WTC11 (cell line): ENCODE measurements at regions not wholly inside any gene's neighbourhood (a gene's known extent, or its start where the extent isn't known, plus 50 kb on each side); places are given as distances from the start of the nearest gene placed in this dataset.
"Not testable (repeated sequence)": the region's sequence is repeated elsewhere in the genome, so short reads cannot be mapped to it uniquely, and the experiment has no call there.

Experiments
- TF ChIP-seq, protein P1 (sequence below): fragments of 200-600 bp; IDR thresholded peaks from 2 replicates; pipeline ENCODE4 v1.8.0; 2022; ENCODE audit warnings: antibody characterized with exemption
- TF ChIP-seq, protein P2 (sequence below): fragments of 250-450 bp; sonication (Bioruptor Pico); IDR thresholded peaks from 2 replicates; pipeline ENCODE4 v2.1.2; 2022; ENCODE audit warnings: mild to moderate bottlenecking, moderate library complexity
- TF ChIP-seq, protein P3 (sequence below): sonication (generic); formaldehyde crosslinking; IDR thresholded peaks from 2 replicates; pipeline ENCODE4 v1.8.1; 2022; ENCODE audit warnings: low read depth, missing genetic modification reagents, borderline replicate concordance

DNA sequence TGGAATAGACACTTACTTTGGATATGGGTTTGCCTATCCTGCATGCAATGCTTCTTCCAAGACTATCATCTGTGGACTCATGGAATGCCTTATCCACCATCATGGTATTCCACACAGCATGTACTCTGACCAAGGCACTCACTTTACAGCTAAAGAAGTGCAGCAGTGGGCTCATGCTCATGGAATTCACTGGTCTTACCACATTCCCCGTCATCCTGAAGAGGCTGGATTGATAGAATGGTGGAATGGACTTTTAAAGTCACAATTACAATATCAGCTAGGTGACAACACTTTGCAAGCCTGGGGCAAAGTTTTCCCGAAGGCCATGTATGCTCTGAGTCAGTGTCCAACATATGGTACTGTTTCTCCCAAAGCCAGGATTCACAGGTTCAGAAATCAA is 199.1 kb downstream of the GJA1 start:
- TF ChIP-seq, protein P1, sequence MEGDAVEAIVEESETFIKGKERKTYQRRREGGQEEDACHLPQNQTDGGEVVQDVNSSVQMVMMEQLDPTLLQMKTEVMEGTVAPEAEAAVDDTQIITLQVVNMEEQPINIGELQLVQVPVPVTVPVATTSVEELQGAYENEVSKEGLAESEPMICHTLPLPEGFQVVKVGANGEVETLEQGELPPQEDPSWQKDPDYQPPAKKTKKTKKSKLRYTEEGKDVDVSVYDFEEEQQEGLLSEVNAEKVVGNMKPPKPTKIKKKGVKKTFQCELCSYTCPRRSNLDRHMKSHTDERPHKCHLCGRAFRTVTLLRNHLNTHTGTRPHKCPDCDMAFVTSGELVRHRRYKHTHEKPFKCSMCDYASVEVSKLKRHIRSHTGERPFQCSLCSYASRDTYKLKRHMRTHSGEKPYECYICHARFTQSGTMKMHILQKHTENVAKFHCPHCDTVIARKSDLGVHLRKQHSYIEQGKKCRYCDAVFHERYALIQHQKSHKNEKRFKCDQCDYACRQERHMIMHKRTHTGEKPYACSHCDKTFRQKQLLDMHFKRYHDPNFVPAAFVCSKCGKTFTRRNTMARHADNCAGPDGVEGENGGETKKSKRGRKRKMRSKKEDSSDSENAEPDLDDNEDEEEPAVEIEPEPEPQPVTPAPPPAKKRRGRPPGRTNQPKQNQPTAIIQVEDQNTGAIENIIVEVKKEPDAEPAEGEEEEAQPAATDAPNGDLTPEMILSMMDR: not testable (repeated sequence)
- TF ChIP-seq, protein P2, sequence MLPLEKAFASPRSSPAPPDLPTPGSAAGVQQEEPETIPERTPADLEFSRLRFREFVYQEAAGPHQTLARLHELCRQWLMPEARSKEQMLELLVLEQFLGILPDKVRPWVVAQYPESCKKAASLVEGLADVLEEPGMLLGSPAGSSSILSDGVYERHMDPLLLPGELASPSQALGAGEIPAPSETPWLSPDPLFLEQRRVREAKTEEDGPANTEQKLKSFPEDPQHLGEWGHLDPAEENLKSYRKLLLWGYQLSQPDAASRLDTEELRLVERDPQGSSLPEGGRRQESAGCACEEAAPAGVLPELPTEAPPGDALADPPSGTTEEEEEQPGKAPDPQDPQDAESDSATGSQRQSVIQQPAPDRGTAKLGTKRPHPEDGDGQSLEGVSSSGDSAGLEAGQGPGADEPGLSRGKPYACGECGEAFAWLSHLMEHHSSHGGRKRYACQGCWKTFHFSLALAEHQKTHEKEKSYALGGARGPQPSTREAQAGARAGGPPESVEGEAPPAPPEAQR (CRISPR knock-in tag): not testable (repeated sequence)
- TF ChIP-seq, protein P3, sequence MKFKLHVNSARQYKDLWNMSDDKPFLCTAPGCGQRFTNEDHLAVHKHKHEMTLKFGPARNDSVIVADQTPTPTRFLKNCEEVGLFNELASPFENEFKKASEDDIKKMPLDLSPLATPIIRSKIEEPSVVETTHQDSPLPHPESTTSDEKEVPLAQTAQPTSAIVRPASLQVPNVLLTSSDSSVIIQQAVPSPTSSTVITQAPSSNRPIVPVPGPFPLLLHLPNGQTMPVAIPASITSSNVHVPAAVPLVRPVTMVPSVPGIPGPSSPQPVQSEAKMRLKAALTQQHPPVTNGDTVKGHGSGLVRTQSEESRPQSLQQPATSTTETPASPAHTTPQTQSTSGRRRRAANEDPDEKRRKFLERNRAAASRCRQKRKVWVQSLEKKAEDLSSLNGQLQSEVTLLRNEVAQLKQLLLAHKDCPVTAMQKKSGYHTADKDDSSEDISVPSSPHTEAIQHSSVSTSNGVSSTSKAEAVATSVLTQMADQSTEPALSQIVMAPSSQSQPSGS (CRISPR knock-in tag): not testable (repeated sequence)
